ENCODE measurements at regions not wholly inside any gene's neighbourhood (a gene's known extent, or its start where the extent isn't known, plus 50 kb on each side); places are given as distances from the start of the nearest gene placed in this dataset.

- TF ChIP-seq, protein P1, sequence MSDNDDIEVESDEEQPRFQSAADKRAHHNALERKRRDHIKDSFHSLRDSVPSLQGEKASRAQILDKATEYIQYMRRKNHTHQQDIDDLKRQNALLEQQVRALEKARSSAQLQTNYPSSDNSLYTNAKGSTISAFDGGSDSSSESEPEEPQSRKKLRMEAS (CRISPR knock-in tag; IDR thresholded peaks at IDR 0.05), result no peak
- TF ChIP-seq ZNF532 (CRISPR knock-in tag; IDR thresholded peaks at IDR 0.05; ENCODE audit: borderline replicate concordance), result no peak
- no peak for TF ChIP-seq MXD4 (CRISPR knock-in tag; IDR thresholded peaks at IDR 0.05; ENCODE audit: borderline replicate concordance)
- no peak for TF ChIP-seq CREB1 (CRISPR knock-in tag; IDR thresholded peaks at IDR 0.05)
- TF ChIP-seq ZNF281 (CRISPR knock-in tag; IDR thresholded peaks at IDR 0.05), result no peak
- TF ChIP-seq RELA (CRISPR knock-in tag; IDR thresholded peaks at IDR 0.05; ENCODE audit: borderline replicate concordance), result no peak
- no peak for TF ChIP-seq NR2C2 (CRISPR knock-in tag; IDR thresholded peaks at IDR 0.05)
- TF ChIP-seq, protein P2, sequence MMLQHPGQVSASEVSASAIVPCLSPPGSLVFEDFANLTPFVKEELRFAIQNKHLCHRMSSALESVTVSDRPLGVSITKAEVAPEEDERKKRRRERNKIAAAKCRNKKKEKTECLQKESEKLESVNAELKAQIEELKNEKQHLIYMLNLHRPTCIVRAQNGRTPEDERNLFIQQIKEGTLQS (CRISPR knock-in tag; conservative IDR thresholded peaks at IDR 0.05), result no peak
- TF ChIP-seq, protein P3, sequence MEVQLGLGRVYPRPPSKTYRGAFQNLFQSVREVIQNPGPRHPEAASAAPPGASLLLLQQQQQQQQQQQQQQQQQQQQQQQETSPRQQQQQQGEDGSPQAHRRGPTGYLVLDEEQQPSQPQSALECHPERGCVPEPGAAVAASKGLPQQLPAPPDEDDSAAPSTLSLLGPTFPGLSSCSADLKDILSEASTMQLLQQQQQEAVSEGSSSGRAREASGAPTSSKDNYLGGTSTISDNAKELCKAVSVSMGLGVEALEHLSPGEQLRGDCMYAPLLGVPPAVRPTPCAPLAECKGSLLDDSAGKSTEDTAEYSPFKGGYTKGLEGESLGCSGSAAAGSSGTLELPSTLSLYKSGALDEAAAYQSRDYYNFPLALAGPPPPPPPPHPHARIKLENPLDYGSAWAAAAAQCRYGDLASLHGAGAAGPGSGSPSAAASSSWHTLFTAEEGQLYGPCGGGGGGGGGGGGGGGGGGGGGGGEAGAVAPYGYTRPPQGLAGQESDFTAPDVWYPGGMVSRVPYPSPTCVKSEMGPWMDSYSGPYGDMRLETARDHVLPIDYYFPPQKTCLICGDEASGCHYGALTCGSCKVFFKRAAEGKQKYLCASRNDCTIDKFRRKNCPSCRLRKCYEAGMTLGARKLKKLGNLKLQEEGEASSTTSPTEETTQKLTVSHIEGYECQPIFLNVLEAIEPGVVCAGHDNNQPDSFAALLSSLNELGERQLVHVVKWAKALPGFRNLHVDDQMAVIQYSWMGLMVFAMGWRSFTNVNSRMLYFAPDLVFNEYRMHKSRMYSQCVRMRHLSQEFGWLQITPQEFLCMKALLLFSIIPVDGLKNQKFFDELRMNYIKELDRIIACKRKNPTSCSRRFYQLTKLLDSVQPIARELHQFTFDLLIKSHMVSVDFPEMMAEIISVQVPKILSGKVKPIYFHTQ (CRISPR knock-in tag; IDR thresholded peaks at IDR 0.05), result no peak
- no peak for TF ChIP-seq ARID4B (CRISPR knock-in tag; IDR thresholded peaks at IDR 0.05; ENCODE audit: borderline replicate concordance)
- no peak for TF ChIP-seq ZBTB21 (CRISPR knock-in tag; IDR thresholded peaks at IDR 0.05; ENCODE audit: borderline replicate concordance)
Measured at GRCh38 chrX:97842468-97843199, 958.9 kb downstream of the RPA4 start (continued).
